Dermis microvascular lymphatic vessel endothelial cell (primary cell): ENCODE measurements at regions not wholly inside any gene's neighbourhood (a gene's known extent, or its start where the extent isn't known, plus 50 kb on each side); places are given as distances from the start of the nearest gene placed in this dataset.
"Not testable (repeated sequence)": the region's sequence is repeated elsewhere in the genome, so short reads cannot be mapped to it uniquely, and the experiment has no call there.

ENCODE experiments used
- DNase-seq, 2 donors: peaks; one replicate each; pipeline versions ENCODE4 v3.0.0 to v3.0.0-alpha.2; 2010; ENCODE audit warnings: low read depth in 2 of 2

DNA sequence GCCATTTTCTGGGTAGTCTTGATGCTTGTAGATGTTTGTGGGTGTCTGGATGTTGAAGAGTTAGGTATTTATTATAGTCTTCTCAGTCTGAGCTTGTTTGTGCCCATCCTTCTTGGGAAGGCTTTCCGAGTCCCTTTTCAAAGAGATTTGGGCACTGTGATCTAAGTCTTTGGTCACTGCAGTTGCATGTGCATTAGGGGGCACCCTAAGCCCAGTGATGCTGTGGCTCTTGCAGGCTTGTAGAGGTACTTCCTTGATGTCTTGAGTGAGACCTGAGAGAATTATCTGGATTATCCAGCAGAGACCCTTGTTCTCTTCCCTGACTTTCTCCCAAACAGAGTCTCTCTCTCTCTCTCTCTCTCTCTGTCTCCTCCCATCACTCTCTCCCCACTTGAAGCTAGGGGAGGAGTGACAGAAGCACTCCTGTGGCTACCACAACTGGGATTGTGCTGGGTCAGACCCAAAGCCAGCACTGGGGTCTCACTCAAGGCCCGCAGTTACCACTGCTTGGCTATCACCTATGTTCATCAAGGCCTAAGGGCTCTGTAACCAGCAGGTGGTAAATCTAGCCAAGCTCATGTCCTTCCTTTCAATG lies 68.5 kb downstream of the TMCO5A start:
- DNase-seq: peak; percentile 57 to 85

DNA sequence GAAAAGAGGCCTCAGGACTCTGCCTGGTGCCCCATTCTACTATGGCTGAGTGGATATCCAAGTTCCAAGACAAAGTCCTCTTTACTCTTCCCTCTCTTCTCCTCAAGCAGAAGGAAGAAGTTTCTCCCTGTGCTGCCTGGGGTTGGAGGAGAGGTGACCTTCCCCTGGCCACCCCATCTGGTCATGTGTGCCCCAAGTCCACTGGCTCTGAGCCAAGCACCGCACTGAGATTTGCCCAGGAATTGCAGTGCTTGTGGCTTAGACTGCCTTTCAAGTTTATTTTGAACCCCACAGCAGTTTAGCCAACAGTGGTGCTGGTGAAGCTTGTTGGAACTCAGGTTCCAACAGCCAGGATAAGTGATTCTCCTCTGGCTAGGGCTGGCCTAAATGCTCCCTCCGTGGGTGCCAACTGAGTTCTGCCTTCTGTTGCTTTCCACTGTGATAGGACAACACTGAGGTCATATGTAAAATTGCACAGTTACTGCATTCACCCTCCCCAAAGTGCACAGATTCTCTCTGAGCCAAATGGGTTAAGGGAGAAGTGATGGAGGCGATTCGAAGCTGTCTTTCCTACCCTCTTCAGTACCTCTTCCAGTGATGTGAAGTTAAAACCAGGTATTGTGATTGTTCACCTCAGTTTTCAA lies 69.9 kb downstream of the TMCO5A start:
- DNase-seq: no peak

DNA sequence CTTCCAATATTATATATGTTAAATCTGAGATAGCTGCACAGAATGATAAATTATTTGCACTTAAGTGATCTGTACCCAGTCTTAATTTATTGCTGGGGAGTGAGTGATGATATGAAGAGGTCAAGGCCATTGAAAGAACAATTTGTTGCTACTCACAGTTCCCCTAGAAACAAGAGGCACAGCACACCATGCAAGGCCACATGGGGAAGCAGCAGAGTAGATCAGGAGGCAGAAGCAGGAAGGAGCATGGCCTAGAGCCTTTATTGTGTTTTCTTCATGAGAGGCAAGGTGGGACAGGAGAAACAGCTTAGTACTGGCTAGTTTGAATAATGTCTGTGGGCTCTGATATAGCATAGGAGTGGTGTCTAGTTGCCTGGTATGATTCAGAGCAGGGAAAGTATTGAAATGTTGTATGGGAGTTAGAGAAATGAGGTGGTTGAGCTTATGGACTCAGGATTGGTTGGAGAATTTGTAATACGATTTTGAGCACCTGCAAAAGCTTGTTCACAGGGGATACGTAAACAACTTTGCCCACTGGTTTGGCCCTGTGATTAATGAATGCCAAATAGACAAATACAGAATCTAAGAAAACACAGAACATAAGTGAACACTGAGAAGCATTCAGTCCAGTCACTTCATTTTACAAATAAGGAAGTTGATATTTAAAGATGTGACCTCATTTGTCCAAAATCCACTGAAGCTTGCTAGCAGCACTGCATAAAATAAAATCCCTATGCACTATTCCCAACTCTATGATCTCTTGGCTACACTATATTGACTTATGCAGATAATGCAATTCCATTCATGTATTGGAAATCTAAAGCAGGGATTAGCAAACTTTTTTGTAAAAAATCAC lies 71.7 kb downstream of the TMCO5A start:
- DNase-seq: no peak

DNA sequence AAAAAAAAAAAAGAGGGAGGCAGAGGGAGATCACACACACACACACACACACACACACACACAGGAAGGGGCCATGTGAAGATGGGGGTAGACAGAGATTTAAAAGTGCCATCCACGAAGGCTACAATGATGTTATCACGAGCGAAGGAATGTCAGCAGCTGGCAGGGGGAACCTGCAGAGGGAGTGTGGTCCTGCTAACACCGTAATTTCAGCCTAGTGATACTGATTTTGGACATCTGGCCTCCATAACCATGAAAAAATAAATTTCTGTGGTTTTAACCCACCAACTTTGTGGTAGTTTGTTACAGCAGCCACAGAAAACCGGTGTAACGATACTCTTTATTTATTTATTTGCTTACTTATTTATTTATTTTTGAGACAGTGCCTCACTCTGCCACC lies 76.0 kb downstream of the TMCO5A start:
- DNase-seq: no peak

DNA sequence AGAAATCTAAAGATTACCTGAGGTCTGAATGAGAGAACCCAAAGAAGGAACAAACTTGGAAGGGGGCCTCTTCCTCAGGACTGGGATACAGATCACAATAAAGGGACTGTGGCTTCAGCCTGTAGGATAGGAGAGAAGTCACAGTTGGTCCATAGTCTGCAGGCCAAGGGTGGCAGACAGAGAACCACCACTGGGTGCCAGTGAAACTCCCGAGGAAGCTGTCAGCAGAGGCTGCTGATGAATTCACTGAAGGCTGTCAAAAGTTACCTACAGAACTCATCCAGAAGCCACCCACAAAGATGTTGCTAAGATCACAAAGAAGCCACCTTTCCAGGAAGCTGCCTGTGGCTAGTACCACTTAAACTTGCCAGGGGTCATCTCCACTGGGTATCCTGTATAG lies 78.5 kb downstream of the TMCO5A start:
- no peak for DNase-seq

DNA sequence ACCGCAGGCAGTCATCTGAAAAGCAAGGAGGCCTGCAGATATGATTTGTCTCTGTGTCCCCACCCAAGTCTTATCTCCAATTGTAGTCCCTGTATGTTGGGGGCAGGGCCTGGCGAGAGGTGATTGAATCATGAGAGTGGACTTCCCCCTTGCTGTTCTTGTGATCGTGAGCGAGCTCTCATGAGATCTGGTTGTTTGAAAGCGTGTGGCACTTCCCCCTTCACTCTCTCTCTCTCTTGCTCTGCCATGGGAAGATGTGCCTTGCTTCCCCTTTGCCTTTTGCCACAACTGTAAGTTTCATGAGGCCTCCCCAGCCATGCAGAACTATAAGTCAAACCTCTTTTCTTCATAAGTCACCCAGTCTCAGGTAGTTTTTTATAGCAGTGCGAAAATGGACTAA lies 83.3 kb downstream of the TMCO5A start:
- no peak for DNase-seq

DNA sequence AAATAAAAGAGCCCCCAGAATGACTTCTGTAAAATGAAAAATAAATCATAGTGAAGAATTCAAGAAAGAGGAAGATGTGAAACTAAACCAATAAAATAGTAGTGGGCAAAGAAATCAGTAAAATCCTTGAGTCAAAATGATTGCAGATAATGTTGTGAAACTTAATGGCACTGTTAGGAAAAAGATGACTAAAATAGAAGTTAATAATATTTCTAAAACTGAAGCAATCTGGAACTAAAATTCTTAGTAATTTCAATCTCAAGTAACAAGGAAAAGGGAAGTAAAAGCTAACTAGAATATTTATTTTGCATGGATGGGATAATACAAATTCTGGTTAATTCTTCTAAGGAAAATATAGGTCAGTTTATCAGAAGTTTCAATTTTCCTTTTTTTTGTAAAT lies 84.6 kb downstream of the TMCO5A start:
- no peak for DNase-seq

DNA sequence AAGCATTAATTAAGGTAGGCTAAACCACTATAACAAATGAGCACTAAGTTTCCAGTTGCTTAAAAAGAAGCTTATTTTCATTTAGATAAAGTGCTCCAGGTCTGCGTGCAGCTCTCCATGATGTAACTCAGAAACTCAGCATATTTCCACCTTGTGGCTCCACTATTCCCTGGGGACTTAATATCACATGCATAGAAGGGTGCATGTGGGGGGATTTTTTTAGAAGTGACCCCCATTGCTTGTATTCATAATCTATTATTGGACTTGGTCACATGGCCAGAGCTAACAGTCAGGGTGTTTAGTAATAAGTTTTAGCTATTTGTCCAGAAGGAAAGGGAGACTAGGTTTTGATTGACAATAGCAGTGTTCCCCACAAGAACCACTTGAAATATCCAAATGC lies 86.8 kb downstream of the TMCO5A start:
- no peak for DNase-seq

DNA sequence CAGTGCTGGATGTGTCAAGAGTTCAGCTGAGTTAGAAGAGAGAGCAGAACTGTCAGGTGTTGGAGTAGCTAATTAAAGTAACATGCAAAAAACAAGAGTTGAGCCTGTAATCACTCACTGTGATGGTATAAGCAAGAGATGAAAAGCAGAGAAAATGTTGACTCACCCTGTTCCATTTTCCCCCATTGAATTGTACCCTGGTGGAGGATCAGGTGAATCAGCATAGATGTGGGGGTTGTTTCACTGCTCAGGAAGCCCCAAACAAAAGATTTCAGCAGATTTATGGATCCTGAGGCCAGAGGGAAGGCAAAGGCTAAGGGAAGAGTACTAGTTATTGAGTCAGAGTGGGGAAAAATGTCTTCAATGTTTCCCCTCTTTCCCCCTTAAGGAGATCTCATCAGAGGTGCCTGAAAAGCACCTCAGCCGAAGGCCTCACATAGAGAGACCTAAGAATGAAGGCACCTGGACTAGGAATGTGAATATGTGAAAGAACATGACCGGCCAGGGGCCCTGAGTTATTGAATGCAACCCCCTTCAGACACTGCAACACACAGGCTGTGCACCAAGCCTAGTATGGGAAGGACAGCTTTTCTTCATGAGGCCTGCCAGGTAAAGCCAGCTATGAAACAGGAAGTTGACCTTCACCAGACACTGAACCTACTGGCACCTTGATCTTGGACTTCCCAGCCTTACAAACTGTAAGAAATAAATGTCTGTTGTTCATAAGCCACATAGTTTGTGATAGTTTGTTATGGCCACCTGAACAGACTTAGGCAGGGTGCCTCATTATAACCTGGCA lies 90.1 kb downstream of the TMCO5A start:
- DNase-seq: peak in 1 of 2 donors; percentile 69

DNA sequence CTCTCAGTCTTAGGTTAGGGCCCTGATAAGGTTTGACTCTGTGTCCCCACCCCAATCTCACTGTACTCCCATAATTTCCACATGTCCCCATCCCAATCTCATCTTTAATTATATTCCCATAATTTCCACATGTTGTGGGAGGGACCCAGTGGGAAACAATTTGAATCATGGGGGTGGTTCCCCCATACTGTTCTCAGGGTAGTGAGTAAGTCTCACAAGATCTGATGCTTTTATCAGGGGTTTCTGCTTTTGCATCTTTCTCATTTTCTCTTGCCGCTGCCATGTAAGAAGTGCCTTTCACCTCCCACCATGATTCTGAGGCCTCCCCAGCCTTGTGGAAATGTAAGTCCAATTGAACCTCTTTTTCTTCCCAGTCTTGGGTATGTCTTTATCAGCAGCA lies 91.2 kb downstream of the TMCO5A start:
- not testable (repeated sequence) for DNase-seq

DNA sequence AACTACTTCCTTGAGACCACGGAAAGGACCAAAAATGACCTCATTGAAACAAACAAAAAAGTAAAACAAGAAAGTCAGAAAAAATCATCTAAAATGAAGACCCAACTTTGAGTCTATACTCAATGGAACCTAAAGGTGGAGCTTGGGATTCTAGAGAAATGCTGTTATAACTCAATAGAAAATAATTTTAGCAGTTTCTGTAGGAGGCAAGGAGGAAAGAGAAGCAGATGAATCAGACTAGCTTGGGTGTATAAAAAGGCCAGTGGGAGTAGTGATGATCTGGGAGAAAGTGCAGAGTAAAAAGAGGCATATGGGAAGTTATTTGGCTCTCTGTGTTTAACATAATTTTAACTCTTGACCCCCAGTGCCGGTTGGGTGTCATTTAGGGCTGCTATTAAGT lies 94.4 kb downstream of the TMCO5A start:
- DNase-seq: no peak

DNA sequence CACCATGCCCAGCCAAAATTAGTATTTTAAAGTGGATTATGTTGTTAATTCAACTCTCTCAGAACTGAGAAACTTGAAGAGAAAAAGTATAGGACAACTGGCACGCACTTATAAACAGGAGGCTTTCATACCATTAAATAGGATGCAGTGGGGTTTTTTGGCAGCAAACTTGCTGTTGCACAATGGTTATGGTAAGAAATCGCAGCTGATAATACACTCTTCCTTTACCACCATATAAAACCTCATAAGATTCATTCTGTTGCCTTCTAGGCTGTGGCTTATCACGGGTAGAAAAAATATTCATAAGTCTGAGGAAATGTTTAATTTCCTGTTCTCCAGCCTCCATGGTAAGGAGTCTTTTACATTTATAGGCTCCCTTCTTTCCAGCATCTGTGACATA lies 95.3 kb downstream of the TMCO5A start:
- no peak for DNase-seq

DNA sequence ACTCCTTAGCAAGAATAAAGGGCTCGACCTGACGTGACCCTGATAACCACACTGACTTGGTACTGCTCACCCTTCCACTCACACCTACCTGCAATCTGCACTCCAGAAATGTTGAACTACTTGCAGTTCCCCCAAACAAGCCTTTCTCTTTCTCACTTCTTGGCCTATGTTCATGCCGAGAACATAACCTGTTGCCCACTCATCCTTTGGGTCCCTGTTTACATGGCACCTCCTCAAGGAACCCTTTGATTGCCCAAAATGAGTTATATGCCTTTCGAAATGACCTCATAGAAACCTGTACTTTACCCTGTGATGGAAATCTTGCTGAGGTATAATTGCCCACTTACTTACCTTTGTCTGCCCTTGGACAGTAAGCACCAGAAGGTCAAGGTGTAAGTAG lies 96.2 kb downstream of the TMCO5A start:
- DNase-seq: no peak

DNA sequence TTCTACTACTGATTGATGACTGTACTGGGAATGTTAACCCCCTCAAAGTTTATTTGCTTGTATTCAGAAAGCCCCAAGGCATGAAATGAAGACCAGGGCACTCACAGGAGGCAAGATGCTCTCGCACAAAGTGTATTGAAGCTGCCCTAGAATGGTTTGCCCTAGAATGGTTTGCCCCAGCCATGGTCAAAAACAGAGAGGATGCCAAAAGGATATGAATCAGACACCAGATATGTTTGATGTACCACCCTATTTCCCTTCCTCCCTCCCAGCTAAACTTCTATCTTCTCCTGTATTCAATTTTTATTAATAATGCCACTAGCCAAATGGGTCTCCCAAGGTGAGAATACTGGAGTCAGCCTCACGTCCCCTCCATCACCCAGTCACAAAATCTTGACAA lies 101.3 kb downstream of the TMCO5A start:
- peak in 1 of 2 donors; percentile 51 for DNase-seq

DNA sequence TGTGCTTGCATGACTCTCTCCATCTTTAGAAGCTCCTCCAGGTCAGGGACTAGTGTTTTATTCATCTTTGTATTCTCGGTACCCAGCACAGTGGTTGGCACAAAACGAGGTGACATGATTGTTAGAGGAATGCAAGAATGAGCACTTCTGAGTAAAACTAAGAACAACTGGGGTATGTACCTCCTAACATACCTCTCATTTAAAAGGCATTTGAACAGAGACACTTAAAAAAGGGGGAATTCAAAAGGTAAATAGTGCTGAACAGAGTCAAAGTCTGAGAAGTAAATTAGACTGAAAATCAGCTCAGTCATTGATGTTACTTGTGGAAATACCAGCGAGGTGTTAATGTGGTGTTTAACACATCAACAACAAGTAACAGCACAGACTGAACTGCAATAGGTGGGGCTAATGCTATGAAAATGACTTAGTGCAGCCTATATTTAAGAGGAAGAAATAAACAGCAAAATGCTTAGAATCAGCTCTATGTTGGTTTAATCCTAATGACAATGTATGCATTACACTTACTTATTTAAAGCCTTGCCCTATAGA lies 102.4 kb downstream of the TMCO5A start:
- no peak for DNase-seq

DNA sequence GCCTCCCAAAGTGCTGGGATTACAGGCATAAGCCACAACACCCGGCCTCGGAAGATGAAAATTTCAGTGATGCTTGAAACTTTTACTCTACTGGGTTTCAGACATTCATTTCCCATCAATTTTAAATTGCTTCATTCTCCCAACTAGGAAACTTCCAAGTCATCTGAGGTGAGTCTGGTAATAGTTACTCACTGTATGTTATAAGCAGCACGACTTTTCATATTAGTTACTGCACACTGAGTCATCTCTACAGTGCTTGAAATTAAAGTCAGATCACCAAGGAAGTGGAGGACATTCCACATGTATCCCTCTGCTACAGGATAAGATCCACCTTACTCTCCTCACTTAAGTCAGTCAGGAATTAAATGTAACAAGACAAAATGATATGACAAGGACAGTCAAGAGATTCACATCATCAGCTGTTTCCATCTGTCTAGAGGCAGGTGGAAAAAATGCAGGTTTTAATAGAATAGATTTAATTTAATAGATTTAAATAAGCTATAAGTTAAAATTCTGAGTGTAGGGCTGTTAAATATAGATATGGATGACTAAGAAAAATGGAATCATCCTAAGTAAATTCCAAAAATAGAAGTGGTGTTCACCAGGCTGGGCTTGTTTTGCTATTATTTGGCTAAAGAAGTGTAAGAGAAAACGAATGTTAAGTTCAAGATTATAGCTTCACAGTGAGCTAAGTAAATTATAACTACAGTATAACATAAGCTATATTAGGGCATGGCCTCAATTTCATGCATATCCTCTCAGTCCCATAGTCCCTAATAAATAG lies 104.4 kb downstream of the TMCO5A start:
- DNase-seq: no peak

DNA sequence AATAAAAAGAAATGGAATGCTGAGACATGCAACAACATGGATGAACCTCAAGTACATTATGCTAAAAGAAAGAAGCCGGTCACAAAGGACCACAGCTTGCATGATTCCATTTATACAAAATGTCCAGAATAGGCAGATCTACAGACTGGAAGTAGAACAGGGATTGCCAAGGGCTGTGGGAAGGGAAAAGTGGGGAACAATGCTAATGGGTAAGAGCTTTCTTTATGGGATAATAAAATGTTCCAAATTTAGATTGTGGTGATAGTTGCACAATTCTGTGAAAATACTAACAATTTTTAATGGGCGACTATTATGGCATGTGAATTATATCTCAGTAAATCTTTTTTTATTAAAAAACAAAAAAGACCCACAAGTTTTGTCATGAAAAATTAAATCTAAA lies 106.2 kb downstream of the TMCO5A start:
- DNase-seq: no peak

DNA sequence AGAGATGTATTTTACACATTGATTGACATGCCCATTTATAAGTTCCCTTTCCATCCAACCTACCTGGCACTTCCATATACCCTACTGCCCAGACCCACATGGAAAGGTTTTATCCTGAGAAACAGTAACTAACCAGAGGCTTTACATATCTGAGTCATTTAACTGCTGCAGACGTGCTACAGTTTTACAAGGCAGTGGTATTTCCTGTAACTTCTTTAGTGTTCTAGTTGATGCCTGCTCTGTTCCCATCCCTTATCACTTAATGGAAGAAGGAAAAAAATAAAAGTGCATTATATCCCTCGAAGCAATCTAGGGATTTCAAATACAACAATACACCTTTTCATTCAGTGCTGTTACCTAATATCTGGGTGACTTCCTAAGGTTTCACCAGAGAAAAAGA lies 107.1 kb downstream of the TMCO5A start:
- DNase-seq: peak in 1 of 2 donors; percentile 62

DNA sequence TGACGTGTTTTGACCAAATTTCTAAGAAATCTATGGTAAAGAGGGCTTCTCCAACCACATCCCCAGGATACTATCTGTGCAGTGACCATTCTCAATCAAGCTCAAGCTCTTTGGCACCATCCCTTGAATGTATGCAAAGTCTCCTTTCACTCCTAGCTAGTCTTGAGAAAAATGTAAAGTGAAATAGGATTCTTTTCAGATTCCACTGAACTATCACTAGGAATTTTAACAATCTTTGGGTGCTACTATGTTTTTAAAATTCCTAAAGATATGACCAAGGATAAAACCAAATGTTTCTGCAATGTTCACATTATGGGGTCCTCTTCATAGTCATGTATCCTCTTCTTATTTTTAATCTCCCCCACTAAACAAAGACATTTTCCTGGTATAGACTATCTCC lies 107.8 kb downstream of the TMCO5A start:
- no peak for DNase-seq

DNA sequence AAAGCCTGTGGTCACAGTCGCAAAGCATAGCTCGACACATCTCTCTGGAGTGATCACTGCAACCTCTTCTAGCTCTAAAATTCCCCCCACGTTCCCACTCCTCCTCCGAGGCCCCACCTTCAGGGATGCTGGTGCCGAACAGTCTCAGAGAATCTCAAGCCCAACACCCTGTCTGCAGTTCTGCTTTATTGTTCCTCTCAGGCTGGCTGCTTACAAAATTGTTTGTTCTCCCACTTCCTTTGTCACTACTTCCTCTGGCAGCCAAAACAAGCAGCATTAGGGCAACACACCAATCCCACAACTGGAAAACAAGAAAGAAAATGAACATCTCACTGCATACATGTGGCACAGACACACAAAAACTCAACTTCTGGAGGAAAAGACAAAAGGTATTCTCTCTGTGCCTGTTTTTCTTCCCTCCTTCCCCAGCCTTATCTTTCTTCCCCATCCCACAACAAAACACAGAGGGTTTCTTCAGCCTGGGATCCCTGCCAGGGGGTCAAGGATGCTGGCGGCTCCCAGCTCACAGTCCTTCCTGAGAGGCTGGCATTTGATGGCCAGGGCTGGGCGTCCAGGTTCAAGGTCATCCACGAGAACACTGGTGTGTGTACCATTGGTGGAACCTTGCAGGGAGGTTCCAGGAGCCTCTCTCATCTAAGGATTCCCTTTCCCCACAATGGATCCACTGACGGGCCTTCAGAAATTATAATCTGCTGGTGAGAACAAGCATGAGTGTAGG lies 108.4 kb downstream of the TMCO5A start:
- peak in 1 of 2 donors; percentile 31 for DNase-seq
